ENCODE measurements at regions not wholly inside any gene's neighbourhood (a gene's known extent, or its start where the extent isn't known, plus 50 kb on each side); places are given as distances from the start of the nearest gene placed in this dataset.

DNA sequence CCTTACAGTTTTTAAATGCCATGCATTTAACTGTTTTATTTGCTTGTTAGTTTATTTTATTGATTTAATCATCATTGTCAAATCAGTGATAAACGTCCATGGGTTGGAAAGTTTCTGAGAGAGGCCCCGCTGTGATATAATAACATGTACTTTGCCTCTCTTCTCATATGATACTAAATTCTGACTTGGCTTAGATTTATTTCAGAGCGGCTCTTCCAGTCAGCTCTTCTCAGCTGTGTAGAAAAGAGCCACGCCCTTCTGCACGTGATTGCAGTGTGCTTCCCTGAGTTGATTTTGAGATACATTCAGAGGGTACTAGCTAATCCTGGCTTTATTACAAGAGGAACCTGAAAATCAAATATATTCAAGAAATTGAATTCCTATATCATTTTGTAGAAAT lies 218.6 kb downstream of the KCNE4 start:
- Histone ChIP-seq H3K27me3 (ENCODE audit: insufficient read depth, poor library complexity, severe bottlenecking) (no peaks in the 10 kb centered on the region), H3K27ac (replicated peaks) (no peak overlapping the region), H3K4me3 (replicated peaks; ENCODE audit: insufficient read depth, low read length) (no peak overlapping the region)
- DNase-seq (ENCODE audit: low read depth in 1 of 2, low spot score in 1 of 2) = no peak
- TF ChIP-seq CTCF (IDR thresholded peaks at IDR 0.05; ENCODE audit: insufficient read depth, low read length) = no peak
- no peak for TF ChIP-seq SPI1 (IDR thresholded peaks at IDR 0.05; ENCODE audit: borderline replicate concordance, low read depth)
- no peak for TF ChIP-seq REST (IDR thresholded peaks at IDR 0.05; ENCODE audit: insufficient replicate concordance, low read depth)
- no peak for TF ChIP-seq GABPA (IDR thresholded peaks at IDR 0.05; ENCODE audit: low read depth)
- TF ChIP-seq POLR2AphosphoS5 (IDR thresholded peaks at IDR 0.05; ENCODE audit: low read depth) = no peak

GRCh38 chr2:223273995-223274394 lies 222.0 kb downstream of the KCNE4 start:
- Histone ChIP-seq H3K27me3 (ENCODE audit: insufficient read depth, poor library complexity, severe bottlenecking) (no peaks in the 10 kb centered on the region), H3K4me3 (replicated peaks; ENCODE audit: insufficient read depth, low read length) (no peak overlapping the region), H3K27ac (replicated peaks) (no peak overlapping the region)
- no peak for DNase-seq (ENCODE audit: low read depth in 1 of 2, low spot score in 1 of 2)
- TF ChIP-seq SPI1 (IDR thresholded peaks at IDR 0.05; ENCODE audit: borderline replicate concordance, low read depth) (no peak), POLR2AphosphoS5 (IDR thresholded peaks at IDR 0.05; ENCODE audit: low read depth) (no peak), GABPA (IDR thresholded peaks at IDR 0.05; ENCODE audit: low read depth) (no peak), REST (IDR thresholded peaks at IDR 0.05; ENCODE audit: insufficient replicate concordance, low read depth) (no peak), CTCF (IDR thresholded peaks at IDR 0.05; ENCODE audit: insufficient read depth, low read length) (no peak)

DNA sequence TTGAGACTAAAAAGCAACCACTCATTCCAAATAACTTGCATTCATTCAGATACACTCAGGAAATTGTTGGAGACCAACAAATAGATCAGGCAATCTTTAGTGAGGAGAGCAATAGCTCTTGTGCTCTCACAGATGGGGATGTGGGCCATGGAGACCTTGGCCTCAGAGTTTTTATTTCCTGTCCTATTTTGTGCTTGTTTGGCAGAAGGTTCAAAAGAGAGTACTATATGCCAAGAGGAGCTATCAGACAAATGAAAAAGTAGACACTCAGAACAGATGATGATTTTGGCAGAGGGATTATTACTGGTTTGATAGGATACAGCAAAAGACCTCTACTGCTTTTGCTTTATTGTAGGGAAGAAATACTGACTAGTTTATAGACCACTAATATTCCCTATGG lies 230.2 kb downstream of the KCNE4 start:
- no peak overlapping the region for H3K4me3 ChIP-seq (replicated peaks; ENCODE audit: insufficient read depth, low read length)
- no peaks in the 10 kb centered on the region for H3K27me3 ChIP-seq (ENCODE audit: insufficient read depth, poor library complexity, severe bottlenecking)
- H3K27ac ChIP-seq (replicated peaks) = no peak overlapping the region
- TF ChIP-seq CTCF (IDR thresholded peaks at IDR 0.05; ENCODE audit: insufficient read depth, low read length) = no peak
- no peak for TF ChIP-seq POLR2AphosphoS5 (IDR thresholded peaks at IDR 0.05; ENCODE audit: low read depth)
- TF ChIP-seq GABPA (IDR thresholded peaks at IDR 0.05; ENCODE audit: low read depth) = no peak
- TF ChIP-seq SPI1 (IDR thresholded peaks at IDR 0.05; ENCODE audit: borderline replicate concordance, low read depth) = no peak
- TF ChIP-seq REST (IDR thresholded peaks at IDR 0.05; ENCODE audit: insufficient replicate concordance, low read depth) = no peak
- no peak for DNase-seq (ENCODE audit: low read depth in 1 of 2, low spot score in 1 of 2)
